GM10248 (cell line): ENCODE measurements at regions not wholly inside any gene's neighbourhood (a gene's known extent, or its start where the extent isn't known, plus 50 kb on each side); places are given as distances from the start of the nearest gene placed in this dataset.
"Not testable (repeated sequence)": the region's sequence is repeated elsewhere in the genome, so short reads cannot be mapped to it uniquely, and the experiment has no call there.

Source experiments
- CTCF ChIA-PET: fragments of 300-600 bp; sonication (Branson Sonifier 250); formaldehyde crosslinking; extraction: SDS; loops from one replicate; lab custom pipeline; 2021; ENCODE audit warnings: antibody characterized with exemption; lab: Yijun Ruan, JAX
- POLR2A ChIA-PET: fragments of 350-650 bp; sonication (Branson Sonifier 250); formaldehyde crosslinking; extraction: SDS; loops from one replicate; lab custom pipeline; 2020; ENCODE audit warnings: antibody characterized with exemption; lab: Yijun Ruan, JAX
- DNase-seq: peaks from one replicate; pipeline ENCODE4 v3.0.0; 2012; ENCODE audit errors: extremely low spot score
- CTCF ChIP-seq: IDR thresholded peaks from 2 replicates; pipeline ENCODE4 v1.5.1; 2012; ENCODE audit warnings: mild to moderate bottlenecking, low read depth; ENCODE audit errors: extremely low read depth, missing control alignments, control extremely low read depth

- no peak for DNase-seq
- no peak for TF ChIP-seq CTCF
- ChIA-PET POLR2A (no interaction called here), CTCF (no interaction called here)
Observed at GRCh38 chr1:83043244-83043643, 955.7 kb downstream of the TTLL7 start.

GRCh38 chr1:83039091-83039490, 959.8 kb downstream of the TTLL7 start:
- POLR2A ChIA-PET, DNase-seq, CTCF ChIA-PET: not testable (repeated sequence)

DNA sequence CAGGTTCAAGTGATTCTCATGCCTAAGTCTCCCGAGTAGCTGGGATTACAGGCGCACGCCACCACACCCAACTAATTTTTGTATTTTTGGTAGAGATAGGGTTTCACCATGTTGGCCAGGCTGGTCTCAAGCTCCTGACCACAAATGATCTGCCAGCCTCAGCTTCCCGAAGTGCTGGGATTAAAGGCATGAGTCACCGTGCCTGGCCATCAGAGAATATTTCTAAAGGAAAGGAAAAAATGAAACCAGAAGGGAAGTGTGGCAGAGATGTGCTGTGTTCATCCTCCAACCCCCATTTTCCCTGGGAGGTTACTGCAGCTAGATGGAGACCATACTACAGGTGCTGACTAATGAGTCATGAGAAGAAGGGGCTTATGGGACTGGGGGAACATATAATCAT, 964.1 kb downstream of the TTLL7 start:
- CTCF ChIA-PET = no interaction called here
- TF ChIP-seq CTCF = no peak
- DNase-seq = no peak
- POLR2A ChIA-PET = no interaction called here

DNA sequence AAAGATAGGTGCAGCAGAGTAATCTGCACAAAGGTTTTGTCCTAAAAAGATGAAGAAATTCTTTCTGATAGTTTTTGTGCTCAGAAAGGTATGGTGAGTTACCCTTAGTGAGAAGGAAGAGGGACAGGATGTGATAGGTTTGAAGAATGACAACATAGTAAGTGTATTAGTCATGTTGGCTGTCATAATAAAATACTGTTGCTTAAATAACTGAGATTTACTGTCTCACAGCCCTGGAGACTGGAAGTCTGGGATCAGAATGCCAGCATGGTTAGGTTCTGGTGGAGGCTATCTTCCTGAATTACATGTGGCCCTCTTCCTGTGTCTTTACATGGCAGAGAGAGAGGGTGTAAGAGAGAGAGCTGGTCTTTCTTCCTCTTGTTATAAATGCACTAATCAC, 965.2 kb downstream of the TTLL7 start:
- TF ChIP-seq CTCF = no peak
- ChIA-PET CTCF (no interaction called here), POLR2A (no interaction called here)
- no peak for DNase-seq

DNA sequence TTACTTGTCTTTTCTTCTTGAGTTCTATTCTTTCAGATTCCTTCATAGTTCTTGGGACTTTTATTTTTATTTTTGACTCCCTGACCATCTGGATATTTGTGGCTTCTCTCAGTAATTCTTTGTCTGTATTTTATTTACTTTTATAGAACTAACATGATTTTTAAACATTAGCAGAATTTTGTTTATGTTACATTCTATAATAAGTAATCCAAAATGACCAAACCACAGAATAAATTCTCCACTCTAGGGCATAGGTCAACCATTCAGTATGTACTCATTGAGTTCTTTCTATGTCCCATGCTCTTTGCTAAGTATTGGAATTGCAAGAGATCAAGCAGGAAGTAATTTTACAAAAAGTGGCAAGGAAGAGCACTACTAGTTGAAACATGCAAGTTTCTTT, 969.0 kb downstream of the TTLL7 start:
- POLR2A ChIA-PET = no interaction called here
- CTCF ChIA-PET = no interaction called here
- DNase-seq = no peak

GRCh38 chr1:83029050-83029449, 969.9 kb downstream of the TTLL7 start:
- TF ChIP-seq CTCF = no peak
- no peak for DNase-seq
- CTCF ChIA-PET = no interaction called here
- POLR2A ChIA-PET = no interaction called here

More for the DNA sequence above, 969.0 kb downstream of the TTLL7 start:
- TF ChIP-seq CTCF = no peak

DNA sequence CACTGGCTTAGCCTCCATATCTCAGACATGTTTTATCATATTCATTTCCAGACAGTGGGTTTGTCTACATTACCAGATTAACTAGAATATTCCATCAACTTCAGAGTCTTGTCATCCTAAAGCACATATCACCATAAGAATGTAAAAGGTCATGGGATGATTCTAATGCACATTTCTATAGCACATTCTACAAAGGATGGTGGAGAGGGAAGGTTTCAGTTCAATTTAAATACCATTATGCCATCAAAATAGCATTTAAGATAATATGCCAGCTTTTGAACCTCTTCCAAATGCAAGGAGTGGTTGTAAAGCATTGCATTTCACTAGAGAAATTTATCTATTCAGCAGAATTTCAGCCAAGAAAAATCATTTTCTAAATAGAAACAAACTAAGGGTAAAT, 970.5 kb downstream of the TTLL7 start:
- ChIA-PET CTCF (no interaction called here), POLR2A (no interaction called here)
- no peak for DNase-seq
- no peak for TF ChIP-seq CTCF
